ENCODE measurements at regions not wholly inside any gene's neighbourhood (a gene's known extent, or its start where the extent isn't known, plus 50 kb on each side); places are given as distances from the start of the nearest gene placed in this dataset.

- FAIRE-seq (no peak), DNase-seq (ENCODE audit: insufficient read length, low spot score) (no peak)
- no peak for TF ChIP-seq CTCF (IDR thresholded peaks at IDR 0.05; ENCODE audit: insufficient read depth, missing control alignments)
Observed at GRCh38 chr15:100760357-100760903, 119.2 kb upstream of the ALDH1A3 start.

GRCh38 chr15:100761290-100761935, 118.2 kb upstream of the ALDH1A3 start:
- no peak for TF ChIP-seq CTCF (IDR thresholded peaks at IDR 0.05; ENCODE audit: insufficient read depth, missing control alignments)
- FAIRE-seq (no peak), DNase-seq (ENCODE audit: insufficient read length, low spot score) (no peak)

GRCh38 chr15:100762289-100762688, 117.3 kb upstream of the ALDH1A3 start:
- no peak for FAIRE-seq
- no peak for TF ChIP-seq CTCF (IDR thresholded peaks at IDR 0.05; ENCODE audit: insufficient read depth, missing control alignments)
- DNase-seq (ENCODE audit: insufficient read length, low spot score), result no peak

- DNase-seq (ENCODE audit: insufficient read length, low spot score), result no peak
- no peak for FAIRE-seq
Observed at GRCh38 chr15:100762913-100763834, 116.5 kb upstream of the ALDH1A3 start.

GRCh38 chr15:100763835-100764750, 115.5 kb upstream of the ALDH1A3 start:
- no peak for DNase-seq (ENCODE audit: insufficient read length, low spot score)
- no peak for FAIRE-seq
- TF ChIP-seq CTCF (IDR thresholded peaks at IDR 0.05; ENCODE audit: insufficient read depth, missing control alignments), result no peak

More at GRCh38 chr15:100762913-100763834, 116.5 kb upstream of the ALDH1A3 start:
- no peak for TF ChIP-seq CTCF (IDR thresholded peaks at IDR 0.05; ENCODE audit: insufficient read depth, missing control alignments)

- DNase-seq (ENCODE audit: insufficient read length, low spot score), result no peak
- no peak for TF ChIP-seq CTCF (IDR thresholded peaks at IDR 0.05; ENCODE audit: insufficient read depth, missing control alignments)
- FAIRE-seq, result no peak
Observed at GRCh38 chr15:100764778-100765466, 114.7 kb upstream of the ALDH1A3 start.
